ENCODE measurements at regions not wholly inside any gene's neighbourhood (a gene's known extent, or its start where the extent isn't known, plus 50 kb on each side); places are given as distances from the start of the nearest gene placed in this dataset.

- TF ChIP-seq CTCF (IDR thresholded peaks at IDR 0.05): no peak
- TF ChIP-seq POLR2AphosphoS5 (IDR thresholded peaks at IDR 0.05): no peak
These were observed 195.7 kb downstream of the ZIC4 start for GRCh38 chr3:147210676-147211075.
